H1 (cell line): ENCODE measurements at regions not wholly inside any gene's neighbourhood (a gene's known extent, or its start where the extent isn't known, plus 50 kb on each side); places are given as distances from the start of the nearest gene placed in this dataset.
"Not testable (repeated sequence)": the region's sequence is repeated elsewhere in the genome, so short reads cannot be mapped to it uniquely, and the experiment has no call there.

ENCODE experiments used
- CTCF ChIA-PET: fragments of 300-600 bp; sonication (Branson Sonifier 250); formaldehyde crosslinking; loops from one replicate; lab custom pipeline; 2021; ENCODE audit not compliant: partially characterized antibody; lab: Charles Lee
- POLR2A ChIA-PET: fragments of 300-600 bp; sonication (Branson Sonifier 250); formaldehyde crosslinking; loops from one replicate; lab custom pipeline; 2021; ENCODE audit warnings: inconsistent platforms; ENCODE audit not compliant: partially characterized antibody; lab: Charles Lee
- DNase-seq, 2 experiments: peaks; one replicate each; pipeline versions ENCODE4 v3.0.0 to v3.0.0-alpha.2; 2010 to 2022; ENCODE audit warnings: low spot score in 2 of 2, low read depth in 1 of 2, mixed read lengths in 1 of 2
- FAIRE-seq: peaks from 2 replicates; lab custom pipeline; 2011; peaks lifted over from hg19 to GRCh38; lab: Jason Lieb, UNC
- H2AFZ ChIP-seq: 2 replicates; pipeline ENCODE4 v1.8.1; 2012; ENCODE audit warnings: low read length, inconsistent platforms
- H2AK5ac ChIP-seq: 2 replicates; pipeline ENCODE4 v1.6.1; 2013; ENCODE audit warnings: low read depth, low read length
- H2BK120ac ChIP-seq: replicated peaks from 2 replicates; pipeline ENCODE3; 2013; ENCODE audit warnings: low read depth, low read length, inconsistent platforms
- H2BK12ac ChIP-seq: 2 replicates; pipeline ENCODE4 v1.6.1; 2013; ENCODE audit warnings: low read depth, low read length
- H2BK15ac ChIP-seq: 2 replicates; pipeline ENCODE4 v1.6.1; 2013; ENCODE audit warnings: low read length
- H2BK20ac ChIP-seq: 2 replicates; pipeline ENCODE4 v1.6.1; 2013; ENCODE audit warnings: low read length
- H2BK5ac ChIP-seq: 2 replicates; pipeline ENCODE4 v1.6.1; 2013; ENCODE audit warnings: low read depth, low read length
- H3K14ac ChIP-seq: 2 replicates; pipeline ENCODE4 v1.6.1; 2013; ENCODE audit warnings: inconsistent platforms; ENCODE audit not compliant: insufficient read length
- H3K18ac ChIP-seq: 2 replicates; pipeline ENCODE4 v1.6.1; 2013; ENCODE audit warnings: low read length; ENCODE audit errors: extremely low read depth
- H3K23ac ChIP-seq: 2 replicates; pipeline ENCODE4 v1.6.1; 2013; ENCODE audit warnings: inconsistent platforms; ENCODE audit not compliant: insufficient read length
- H3K23me2 ChIP-seq: 2 replicates; pipeline ENCODE4 v1.6.1; 2013; ENCODE audit warnings: low read depth, low read length
- H3K27ac ChIP-seq: 2 replicates; pipeline ENCODE4 v1.6.1; 2011; ENCODE audit warnings: low read depth, low read length, inconsistent platforms
- H3K27me3 ChIP-seq, 4 experiments: replicated peaks in 1 of 4; 1 replicate in 1 of 4; 2 replicates in 3 of 4; pipeline versions ENCODE4 v1.6.1 to v1.8.1; 2011 to 2013; ENCODE audit warnings: low read length in 3 of 4, mild to moderate bottlenecking in 3 of 4, inconsistent platforms in 2 of 4, mixed read lengths in 2 of 4, moderate library complexity in 1 of 4; ENCODE audit not compliant: control insufficient read depth in 3 of 4, insufficient read depth in 3 of 4; ENCODE audit errors: extremely low read depth in 1 of 4
- H3K36me3 ChIP-seq, 4 experiments: 2 replicates each; pipeline versions ENCODE4 v1.6.1 to v1.8.1; 2011 to 2013; ENCODE audit warnings: mild to moderate bottlenecking in 4 of 4, low read length in 3 of 4, moderate library complexity in 2 of 4, control low read depth in 1 of 4, inconsistent platforms in 1 of 4; ENCODE audit not compliant: insufficient read depth in 4 of 4, control insufficient read depth in 2 of 4
- H3K4ac ChIP-seq: replicated peaks from 2 replicates; pipeline ENCODE3; 2013; ENCODE audit warnings: low read length, low read depth, mixed read lengths, inconsistent platforms; ENCODE audit not compliant: insufficient read length
- H3K4me1 ChIP-seq, 4 experiments: replicated peaks in 1 of 4; 1 replicate in 1 of 4; 2 replicates in 3 of 4; pipeline versions ENCODE4 v1.6.1 to v1.8.1; 2011 to 2013; ENCODE audit warnings: low read length in 3 of 4, inconsistent platforms in 2 of 4, mixed read lengths in 1 of 4; ENCODE audit not compliant: insufficient read depth in 4 of 4, control insufficient read depth in 3 of 4
- H3K4me2 ChIP-seq, 2 experiments: 2 replicates each; pipeline versions ENCODE4 v1.6.1 to v1.8.1; 2011 to 2013; ENCODE audit warnings: low read depth in 2 of 2, low read length in 2 of 2, control low read depth in 1 of 2, inconsistent platforms in 1 of 2, mild to moderate bottlenecking in 1 of 2; ENCODE audit not compliant: insufficient read depth in 1 of 2
- H3K4me3 ChIP-seq, 4 experiments: fragments of 200-600, 300-600 bp in 1 of 4; sonication (generic), shearing (Covaris generic), sonication (Bioruptor Twin) in 1 of 4; 2 replicates each; pipeline versions ENCODE4 v1.5.1 to v1.8.1; 2011 to 2016; ENCODE audit warnings: low read length in 4 of 4, low read depth in 3 of 4, control low read depth in 2 of 4, inconsistent platforms in 2 of 4, mild to moderate bottlenecking in 2 of 4, mixed read lengths in 1 of 4, moderate library complexity in 1 of 4; ENCODE audit not compliant: insufficient read depth in 2 of 4; ENCODE audit errors: extremely low read depth in 1 of 4
- H3K56ac ChIP-seq: replicated peaks from 2 replicates; pipeline ENCODE3; 2013; ENCODE audit warnings: low read depth, mild to moderate bottlenecking, mixed read lengths, low read length, inconsistent platforms; ENCODE audit not compliant: insufficient read length
- H3K79me1 ChIP-seq: 2 replicates; pipeline ENCODE4 v1.6.1; 2013; ENCODE audit warnings: low read depth, low read length, control low read depth
- H3K79me2 ChIP-seq, 2 experiments: 2 replicates each; pipeline versions ENCODE4 v1.6.1 to v1.8.1; 2012 to 2013; ENCODE audit warnings: low read length in 2 of 2, mild to moderate bottlenecking in 2 of 2, inconsistent platforms in 1 of 2; ENCODE audit not compliant: insufficient read depth in 2 of 2, control insufficient read depth in 1 of 2
- H3K9ac ChIP-seq, 4 experiments: replicated peaks in 1 of 4; 1 replicate in 1 of 4; 2 replicates in 3 of 4; pipeline versions ENCODE4 v1.6.1 to v1.8.1; 2011 to 2013; ENCODE audit warnings: low read depth in 3 of 4, low read length in 3 of 4, control low read depth in 2 of 4, mild to moderate bottlenecking in 2 of 4, moderate library complexity in 2 of 4, inconsistent platforms in 1 of 4; ENCODE audit errors: extremely low read depth in 1 of 4
- H3K9me3 ChIP-seq, 2 experiments: 2 replicates each; pipeline versions ENCODE4 v1.6.1 to v1.8.1; 2012 to 2013; ENCODE audit warnings: mild to moderate bottlenecking in 2 of 2, moderate library complexity in 2 of 2, control low read depth in 1 of 2, inconsistent platforms in 1 of 2, low read depth in 1 of 2, low read length in 1 of 2, mixed read lengths in 1 of 2; ENCODE audit not compliant: insufficient read depth in 2 of 2
- H4K20me1 ChIP-seq, 2 experiments: replicated peaks in 1 of 2; 2 replicates each; pipeline versions ENCODE3 to v1.8.1; 2011 to 2013; ENCODE audit warnings: inconsistent platforms in 2 of 2, low read length in 2 of 2, mild to moderate bottlenecking in 1 of 2; ENCODE audit not compliant: insufficient read depth in 2 of 2, control insufficient read depth in 1 of 2
- H4K5ac ChIP-seq: 2 replicates; pipeline ENCODE4 v1.6.1; 2013; ENCODE audit warnings: low read length, low read depth, mixed read lengths, inconsistent platforms; ENCODE audit not compliant: insufficient read length
- H4K8ac ChIP-seq: 2 replicates; pipeline ENCODE4 v1.8.0; 2013; ENCODE audit warnings: mild to moderate bottlenecking, moderate library complexity, low read length, inconsistent platforms; ENCODE audit not compliant: insufficient read depth; ENCODE audit errors: extremely low read depth
- H4K91ac ChIP-seq: replicated peaks from 2 replicates; pipeline ENCODE3; 2013; ENCODE audit warnings: low read length, mixed read lengths, inconsistent platforms; ENCODE audit not compliant: insufficient read length
- WGBS, 2 experiments: shearing (Covaris generic) in 1 of 2; methylation state at CpG; one replicate each; pipeline versions ENCODE4 v1.1.6 to v1.1.7; 2013 to 2015; ENCODE audit warnings: low lambda C conversion rate in 2 of 2, mixed read lengths in 2 of 2, inconsistent platforms in 1 of 2, low coverage in 1 of 2, missing lambda C conversion rate in 1 of 2; ENCODE audit not compliant: insufficient replicate concordance in 2 of 2, insufficient coverage in 1 of 2, insufficient read length in 1 of 2; ENCODE audit errors: extremely low coverage in 1 of 2, missing lambda C conversion rate in 1 of 2; 5-methylcytosine and 5-hydroxymethylcytosine counted together

- H3K9ac ChIP-seq, H2BK20ac ChIP-seq, H2BK120ac ChIP-seq, H3K4ac ChIP-seq, H3K23ac ChIP-seq, H3K79me2 ChIP-seq, H3K18ac ChIP-seq, H3K14ac ChIP-seq, H2BK12ac ChIP-seq, H3K56ac ChIP-seq, H3K27ac ChIP-seq, POLR2A ChIA-PET, H2AK5ac ChIP-seq, H4K5ac ChIP-seq, H3K36me3 ChIP-seq, FAIRE-seq, H3K23me2 ChIP-seq, H4K8ac ChIP-seq, H2BK15ac ChIP-seq, H3K4me2 ChIP-seq, H4K91ac ChIP-seq, H3K4me3 ChIP-seq, DNase-seq, H2BK5ac ChIP-seq, H4K20me1 ChIP-seq, H3K79me1 ChIP-seq, H3K9me3 ChIP-seq, H3K4me1 ChIP-seq, H2AFZ ChIP-seq, H3K27me3 ChIP-seq: not testable (repeated sequence)
- CTCF ChIA-PET: interaction anchor here (0.6 to 0.7 kb wide), 2 partner anchors 11 to 694 kb away, joined by 3 to 4 read pairs; no protein-coding TSS in a partner anchor
- 95% methylated on average over 13 of the region's 13 CpGs; no CpG with 5 or more reads in 1 of the 2 experiments for WGBS, 2 experiments
These were observed 533.8 kb downstream of the DMRTA1 start for GRCh38 chr9:22980429-22980828.
